ENCODE measurements at regions not wholly inside any gene's neighbourhood (a gene's known extent, or its start where the extent isn't known, plus 50 kb on each side); places are given as distances from the start of the nearest gene placed in this dataset.

DNA sequence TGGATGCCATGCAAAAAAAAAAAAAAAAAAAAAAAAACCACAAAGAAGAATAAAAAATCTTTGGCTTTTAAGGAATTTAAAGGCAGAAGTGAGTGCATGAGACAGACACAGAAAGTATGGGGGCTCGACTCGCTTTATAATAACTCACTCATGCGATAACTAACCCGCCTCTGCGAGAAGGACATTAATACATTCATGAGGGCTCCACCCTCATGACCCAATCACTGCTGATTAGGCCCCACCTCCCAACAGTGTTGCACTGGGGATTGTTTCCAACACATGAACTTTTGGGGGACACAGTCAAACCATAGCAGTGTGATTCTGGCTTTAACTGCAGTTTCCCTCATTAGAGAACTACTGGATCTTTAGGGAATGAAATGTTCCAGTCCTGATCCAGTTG lies 78.1 kb downstream of the QDPR start:
- TF ChIP-seq GATA2 (IDR thresholded peaks at IDR 0.05; ENCODE audit: low read depth, low read length) (no peak), GATA3 (IDR thresholded peaks at IDR 0.05; ENCODE audit: low read depth, low read length) (no peak)

DNA sequence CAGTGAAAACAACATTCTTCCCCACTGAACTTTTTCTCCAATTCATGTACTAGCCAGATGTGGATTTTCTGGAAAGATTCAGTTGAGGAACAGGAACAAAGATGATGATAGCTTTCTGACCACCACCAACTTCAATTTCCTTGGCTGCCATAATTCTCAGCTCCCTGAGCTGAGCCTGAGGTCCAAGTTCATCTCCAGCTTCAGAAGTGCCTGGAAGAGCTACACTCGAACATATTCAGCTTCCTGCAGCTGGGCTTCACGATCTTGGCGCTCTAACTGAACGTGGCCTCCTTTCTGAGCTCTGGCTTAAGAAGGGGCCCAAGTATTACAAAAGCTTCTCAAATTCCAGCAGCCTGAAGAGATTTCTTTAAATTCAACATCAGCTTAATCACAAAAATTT lies 83.9 kb downstream of the QDPR start:
- no peak for TF ChIP-seq GATA2 (IDR thresholded peaks at IDR 0.05; ENCODE audit: low read depth, low read length)
- no peak for TF ChIP-seq GATA3 (IDR thresholded peaks at IDR 0.05; ENCODE audit: low read depth, low read length)

DNA sequence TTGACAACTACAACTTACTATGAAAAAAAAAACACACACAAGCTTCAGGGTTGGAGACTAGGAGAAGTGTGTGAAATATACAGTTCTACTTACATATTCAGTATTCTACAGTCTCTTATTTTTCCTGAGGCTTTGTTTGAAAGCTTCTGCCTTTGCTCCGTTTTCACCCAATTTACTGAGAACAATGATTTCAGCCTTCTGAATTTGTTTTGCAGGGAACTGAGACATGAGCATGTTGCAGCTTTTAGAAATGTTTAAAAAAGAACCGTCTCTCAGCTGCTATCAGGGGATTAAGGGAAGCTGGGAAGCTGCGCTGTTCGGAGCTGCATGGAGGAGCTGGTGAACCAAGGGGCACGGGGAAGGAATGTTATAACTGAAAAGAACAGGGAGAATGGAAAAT lies 85.7 kb downstream of the QDPR start:
- no peak for TF ChIP-seq GATA2 (IDR thresholded peaks at IDR 0.05; ENCODE audit: low read depth, low read length)
- no peak for TF ChIP-seq GATA3 (IDR thresholded peaks at IDR 0.05; ENCODE audit: low read depth, low read length)

DNA sequence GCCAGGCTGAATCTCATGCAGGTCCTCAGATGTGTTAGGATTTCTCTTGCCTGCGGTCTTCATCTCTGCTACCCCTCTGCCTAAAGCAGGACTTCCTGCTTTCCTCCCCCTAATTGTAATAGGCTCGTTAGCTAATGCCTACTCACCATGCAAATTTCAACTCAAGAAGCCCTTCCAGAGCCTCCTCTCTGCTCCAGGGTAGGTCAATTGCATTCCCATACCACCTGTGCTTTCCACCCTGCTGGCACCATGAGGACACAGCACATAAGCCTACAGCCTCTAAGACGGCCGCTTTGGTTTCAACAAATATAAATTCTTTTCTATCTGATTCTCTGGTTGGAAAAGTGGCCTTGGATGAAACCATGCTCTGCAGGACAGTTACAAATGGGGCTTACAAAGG lies 93.9 kb downstream of the QDPR start:
- TF ChIP-seq GATA3 (IDR thresholded peaks at IDR 0.05; ENCODE audit: low read depth, low read length) (no peak), GATA2 (IDR thresholded peaks at IDR 0.05; ENCODE audit: low read depth, low read length) (no peak)

DNA sequence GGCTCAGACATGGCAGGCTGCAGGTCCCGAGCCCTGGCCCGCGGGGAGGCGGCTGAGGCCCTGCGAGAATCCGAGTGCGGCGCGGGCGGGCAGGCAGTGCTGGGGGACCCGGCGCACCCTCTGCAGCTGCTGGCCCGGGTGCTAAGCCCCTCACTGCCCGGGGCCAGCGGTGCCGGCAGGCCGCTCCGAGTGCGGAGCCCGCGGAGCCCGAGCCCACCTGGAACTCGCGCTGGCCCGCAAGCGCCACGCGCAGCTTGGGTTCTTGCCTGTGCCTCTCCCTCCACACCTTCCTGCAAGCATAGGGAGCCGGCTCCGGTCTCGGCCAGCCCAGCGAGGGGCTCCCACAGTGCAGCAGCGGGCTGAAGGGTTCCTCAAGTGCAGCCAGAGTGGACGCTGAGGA lies 97.5 kb downstream of the QDPR start:
- no peak for TF ChIP-seq GATA2 (IDR thresholded peaks at IDR 0.05; ENCODE audit: low read depth, low read length)

DNA sequence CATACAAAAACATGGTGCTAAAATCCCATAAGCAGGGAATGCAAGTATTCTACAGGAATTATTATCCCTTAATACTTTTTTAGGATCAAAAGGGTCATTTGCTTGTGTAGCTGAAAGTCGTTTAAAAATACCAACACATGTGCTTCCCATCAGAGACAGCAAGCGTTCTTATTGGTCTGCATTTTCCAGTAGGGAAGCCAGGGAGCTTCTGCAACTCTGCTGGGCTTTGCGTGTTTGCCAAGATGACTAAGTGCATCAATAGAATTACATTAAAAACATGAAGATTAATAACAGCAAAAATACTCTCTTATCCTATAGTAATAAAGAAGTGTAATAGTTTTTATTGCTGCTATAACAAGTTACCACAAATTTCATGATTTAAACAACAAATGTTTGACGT lies 111.2 kb downstream of the QDPR start:
- no peak for TF ChIP-seq GATA2 (IDR thresholded peaks at IDR 0.05; ENCODE audit: low read depth, low read length)
- TF ChIP-seq GATA3 (IDR thresholded peaks at IDR 0.05; ENCODE audit: low read depth, low read length) = no peak

DNA sequence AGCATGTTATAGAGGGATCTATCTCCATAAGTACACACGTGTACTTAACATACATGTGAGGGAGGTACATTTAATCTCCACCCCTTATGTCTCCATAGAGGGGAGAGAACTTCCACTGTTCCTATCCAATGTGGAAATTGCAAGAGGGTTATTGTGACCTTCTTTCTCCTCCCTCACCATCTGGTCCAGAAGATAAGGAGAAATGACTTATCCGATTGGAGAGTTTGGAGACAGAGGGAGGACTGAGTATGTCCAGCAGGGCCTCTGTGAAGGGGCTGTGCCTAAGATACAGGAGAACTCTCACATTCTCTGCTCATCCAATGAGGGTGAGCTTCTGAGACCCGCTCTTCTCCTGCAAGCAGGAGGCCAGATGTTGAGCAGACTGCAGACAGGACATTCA lies 113.1 kb downstream of the QDPR start:
- TF ChIP-seq GATA2 (IDR thresholded peaks at IDR 0.05; ENCODE audit: low read depth, low read length) (no peak), GATA3 (IDR thresholded peaks at IDR 0.05; ENCODE audit: low read depth, low read length) (no peak)

DNA sequence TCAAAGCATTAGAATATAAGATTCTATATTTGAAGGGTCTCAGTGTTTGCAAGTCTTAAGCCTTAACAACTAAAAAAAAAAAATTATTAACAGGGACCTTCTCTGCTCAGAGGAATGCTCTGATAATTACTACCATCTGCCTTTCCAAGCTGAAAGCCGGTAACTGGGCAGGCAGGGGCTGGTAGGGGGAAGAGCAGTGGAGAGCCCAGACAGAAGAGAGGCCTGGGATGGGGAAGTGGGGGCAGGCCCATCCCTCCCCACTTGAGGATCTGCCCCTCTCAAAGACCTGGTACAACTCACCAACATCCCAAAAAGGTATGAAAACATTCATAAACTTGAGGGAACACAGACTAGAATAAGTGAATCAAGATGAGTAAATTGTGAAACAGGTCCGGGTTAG lies 113.9 kb downstream of the QDPR start:
- TF ChIP-seq GATA2 (IDR thresholded peaks at IDR 0.05; ENCODE audit: low read depth, low read length) = no peak
- no peak for TF ChIP-seq GATA3 (IDR thresholded peaks at IDR 0.05; ENCODE audit: low read depth, low read length)

DNA sequence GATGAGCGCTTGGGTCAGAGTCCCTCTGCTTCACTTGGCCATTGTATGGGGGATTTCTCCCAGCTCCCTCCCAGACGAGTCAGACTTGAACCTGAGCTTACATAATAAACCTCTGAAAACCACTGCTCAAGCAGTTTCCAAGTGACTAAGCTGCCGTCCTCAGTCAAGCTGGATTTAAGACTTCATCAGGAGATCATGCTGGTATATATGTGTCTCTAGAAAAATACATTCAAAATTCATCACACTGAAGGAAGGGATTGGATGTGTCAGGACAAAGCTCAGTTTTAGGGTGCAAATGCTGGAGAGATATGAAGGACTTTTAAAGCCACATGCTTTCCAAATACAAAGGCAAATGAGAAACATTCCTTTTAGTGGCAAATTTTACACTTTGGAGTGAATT lies 114.3 kb downstream of the QDPR start:
- no peak for TF ChIP-seq GATA2 (IDR thresholded peaks at IDR 0.05; ENCODE audit: low read depth, low read length)
- TF ChIP-seq GATA3 (IDR thresholded peaks at IDR 0.05; ENCODE audit: low read depth, low read length) = no peak

DNA sequence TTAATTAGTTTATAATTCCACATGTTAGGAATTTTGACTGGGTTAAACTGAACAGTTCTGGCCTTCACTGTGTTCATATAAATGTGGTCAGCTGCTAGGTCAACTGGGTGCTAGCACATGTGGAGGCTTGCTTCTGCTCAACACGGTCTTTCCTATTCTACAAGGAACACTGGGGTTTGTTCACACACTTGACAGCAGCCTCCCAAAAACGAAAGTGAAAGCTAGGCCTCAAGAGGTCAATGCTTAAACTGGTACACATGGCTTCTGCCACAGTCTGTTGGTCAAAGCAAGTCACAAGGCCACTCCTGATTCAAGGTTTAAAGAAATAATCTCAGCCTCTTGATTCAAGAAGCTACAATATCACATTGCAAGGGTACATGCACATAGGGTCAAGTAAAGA lies 126.5 kb downstream of the QDPR start:
- TF ChIP-seq GATA2 (IDR thresholded peaks at IDR 0.05; ENCODE audit: low read depth, low read length) (no peak), GATA3 (IDR thresholded peaks at IDR 0.05; ENCODE audit: low read depth, low read length) (no peak)

DNA sequence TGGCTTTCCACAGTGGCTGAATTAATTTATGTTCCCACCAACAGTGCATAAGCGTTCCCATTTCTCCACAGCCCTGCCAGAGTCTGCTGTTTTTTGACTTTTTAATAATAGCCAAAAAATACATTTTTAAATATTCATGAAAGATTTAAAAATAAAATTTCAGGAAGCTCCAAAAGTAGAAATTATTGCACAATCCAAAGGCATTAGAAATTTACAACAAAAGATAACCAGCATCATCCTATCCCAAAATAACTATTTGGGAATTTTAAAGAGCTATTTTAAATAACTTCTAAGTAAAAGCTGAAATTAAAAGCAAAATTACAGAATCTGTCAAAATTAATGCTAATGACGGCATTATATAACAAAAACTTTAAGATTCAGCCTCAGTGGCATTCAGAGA lies 131.5 kb downstream of the QDPR start:
- TF ChIP-seq GATA2 (IDR thresholded peaks at IDR 0.05; ENCODE audit: low read depth, low read length) (no peak), GATA3 (IDR thresholded peaks at IDR 0.05; ENCODE audit: low read depth, low read length) (no peak)

DNA sequence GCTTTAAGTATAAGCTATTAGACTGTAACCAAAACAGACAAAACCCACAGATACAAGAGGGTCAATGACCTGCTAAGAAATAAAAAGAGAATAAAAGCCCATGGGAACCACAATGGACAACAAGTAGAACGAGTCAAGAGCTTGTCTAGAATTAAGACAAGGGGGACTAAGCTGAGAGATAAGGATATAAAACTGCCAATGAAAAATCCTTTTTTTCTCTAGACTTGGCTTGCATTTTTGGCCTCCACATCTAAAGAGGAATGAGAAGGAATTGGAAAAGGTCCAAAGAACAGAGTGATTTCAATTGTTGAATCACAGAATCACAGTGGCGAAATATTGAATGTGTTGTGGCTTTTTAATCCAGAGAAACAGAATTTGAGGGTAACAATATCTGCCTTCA lies 135.7 kb downstream of the QDPR start:
- TF ChIP-seq GATA3 (IDR thresholded peaks at IDR 0.05; ENCODE audit: low read depth, low read length) = no peak
- TF ChIP-seq GATA2 (IDR thresholded peaks at IDR 0.05; ENCODE audit: low read depth, low read length) = no peak

DNA sequence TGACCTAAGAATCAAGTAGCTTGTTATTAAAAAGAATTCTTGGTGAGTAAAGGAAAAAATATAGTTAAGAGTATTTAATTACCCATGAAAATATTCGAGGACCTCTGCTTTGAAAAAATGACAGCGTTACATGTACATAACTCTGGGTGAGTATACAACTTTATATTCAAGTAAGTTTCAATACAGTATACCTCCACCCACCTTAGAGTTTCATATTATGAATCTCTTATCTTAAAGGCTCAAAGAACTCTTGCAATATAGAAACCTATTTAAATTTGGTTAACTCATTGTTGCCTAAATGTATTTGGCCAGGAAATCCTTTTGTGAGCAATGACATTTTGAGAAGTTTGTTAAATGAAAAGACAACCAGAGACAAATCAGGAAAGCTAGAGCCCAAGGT lies 138.2 kb downstream of the QDPR start:
- TF ChIP-seq GATA3 (IDR thresholded peaks at IDR 0.05; ENCODE audit: low read depth, low read length) (no peak), GATA2 (IDR thresholded peaks at IDR 0.05; ENCODE audit: low read depth, low read length) (no peak)

DNA sequence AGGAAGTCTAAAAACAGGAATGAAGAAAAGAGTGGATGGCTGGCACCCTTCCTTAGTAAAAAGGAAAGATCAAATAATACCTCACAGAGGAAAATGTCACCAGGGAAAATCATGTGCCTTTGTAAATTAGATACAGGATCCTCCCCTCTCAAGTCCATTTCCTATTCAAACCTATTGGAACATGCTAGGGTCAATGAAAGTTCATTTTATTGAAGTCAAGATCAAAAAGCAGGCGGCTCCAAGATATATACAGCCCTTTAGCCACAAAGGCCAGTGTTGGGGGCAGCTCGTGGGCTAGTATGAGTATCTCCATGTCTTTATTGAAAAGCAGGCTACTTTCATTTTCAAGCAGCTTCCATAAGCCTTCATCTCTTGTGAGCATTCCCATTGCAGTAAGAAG lies 141.1 kb downstream of the QDPR start:
- TF ChIP-seq GATA2 (IDR thresholded peaks at IDR 0.05; ENCODE audit: low read depth, low read length) (no peak), GATA3 (IDR thresholded peaks at IDR 0.05; ENCODE audit: low read depth, low read length) (no peak)

DNA sequence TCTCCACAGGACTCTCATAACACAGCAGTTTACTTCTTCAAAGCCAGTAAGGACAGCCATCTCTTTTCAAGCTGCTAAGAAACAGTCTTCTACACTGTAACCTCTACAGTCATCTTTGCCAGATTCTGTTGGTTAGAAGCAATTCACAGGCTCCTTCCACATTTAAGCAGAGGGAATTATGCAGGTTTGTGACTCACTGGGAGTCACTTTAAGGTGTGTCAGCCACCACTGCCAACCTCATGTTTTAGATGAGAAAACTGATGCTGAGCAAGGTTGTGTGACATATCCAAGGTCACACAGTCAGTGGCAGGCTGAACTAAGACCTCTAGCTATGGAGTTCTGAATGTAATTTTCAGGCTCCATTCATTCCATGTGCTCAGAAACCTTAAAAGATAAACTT lies 143.5 kb downstream of the QDPR start:
- TF ChIP-seq GATA3 (IDR thresholded peaks at IDR 0.05; ENCODE audit: low read depth, low read length) (no peak), GATA2 (IDR thresholded peaks at IDR 0.05; ENCODE audit: low read depth, low read length) (no peak)

DNA sequence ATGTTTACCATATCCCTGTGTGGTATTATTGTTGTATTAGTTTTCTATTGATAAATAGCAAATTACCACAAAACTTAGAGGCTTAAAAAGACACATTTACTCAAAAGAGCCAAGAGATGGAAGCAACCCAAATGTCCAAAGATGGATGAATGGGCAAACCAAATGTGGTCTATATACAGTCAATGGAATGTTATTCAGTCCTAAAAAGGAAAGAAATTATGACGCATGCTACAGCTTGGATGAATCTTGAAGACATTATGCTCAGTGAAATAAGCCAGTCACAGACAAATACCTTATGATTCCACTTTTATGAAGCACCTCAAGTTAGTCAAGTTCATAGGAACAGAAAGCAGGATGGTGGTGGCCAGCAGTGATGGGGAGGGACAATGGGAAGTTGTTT lies 144.7 kb downstream of the QDPR start:
- no peak for TF ChIP-seq GATA3 (IDR thresholded peaks at IDR 0.05; ENCODE audit: low read depth, low read length)

DNA sequence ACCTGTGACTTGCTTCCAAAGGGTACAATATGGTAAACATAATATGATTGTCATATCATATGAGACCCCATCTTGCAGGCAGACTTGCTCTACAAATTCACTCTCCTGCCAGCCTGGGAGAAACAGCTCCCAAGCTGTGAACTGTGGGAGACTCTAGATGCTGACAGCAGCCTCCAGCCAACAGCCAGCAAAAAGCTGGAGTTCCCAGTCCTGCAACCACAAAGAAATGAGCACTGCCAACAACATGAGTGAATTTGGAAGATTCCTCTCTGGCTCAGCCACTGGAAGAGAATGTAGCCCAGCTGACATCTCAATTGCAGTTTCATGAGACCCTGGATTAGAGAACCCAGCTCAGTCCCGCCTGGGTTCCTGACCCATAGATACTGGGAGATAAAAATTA lies 145.4 kb downstream of the QDPR start:
- TF ChIP-seq GATA3 (IDR thresholded peaks at IDR 0.05; ENCODE audit: low read depth, low read length) = no peak
- no peak for TF ChIP-seq GATA2 (IDR thresholded peaks at IDR 0.05; ENCODE audit: low read depth, low read length)
